Activated CD4-positive, CD25-positive, alpha-beta regulatory T cell (primary cell): ENCODE measurements at regions not wholly inside any gene's neighbourhood (a gene's known extent, or its start where the extent isn't known, plus 50 kb on each side); places are given as distances from the start of the nearest gene placed in this dataset.

Experiments used
- DNase-seq, 4 experiments: peaks; one replicate each; lab custom pipeline; 2025; lab: John Stamatoyannopoulos, UW

DNA sequence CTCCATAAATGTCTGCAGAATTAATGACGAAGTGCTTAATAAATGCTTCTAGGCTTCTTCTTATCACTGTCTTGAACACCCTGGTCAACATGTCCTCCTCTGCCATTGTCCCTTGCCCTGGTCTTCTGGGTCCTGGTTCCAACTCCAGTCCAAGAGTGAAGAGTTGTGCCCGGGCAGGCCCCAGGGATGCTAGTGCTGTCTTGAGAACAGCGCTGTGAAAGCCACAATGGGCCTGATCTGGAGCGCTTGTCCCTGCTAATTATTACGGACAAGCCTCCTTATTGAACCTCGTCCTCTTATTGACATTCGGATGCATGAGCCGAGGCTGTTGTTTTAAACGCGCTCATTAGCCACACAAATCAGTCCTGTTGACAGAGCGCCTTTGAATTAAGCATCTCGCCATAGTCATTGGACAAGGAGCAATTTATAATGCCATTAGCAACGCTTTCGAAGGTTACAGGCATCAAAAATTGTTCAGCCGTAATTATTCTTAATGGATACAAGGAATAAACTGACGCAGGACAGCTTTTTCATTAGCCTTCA, 211.6 kb upstream of the POU3F1 start:
- DNase-seq: no peak

DNA sequence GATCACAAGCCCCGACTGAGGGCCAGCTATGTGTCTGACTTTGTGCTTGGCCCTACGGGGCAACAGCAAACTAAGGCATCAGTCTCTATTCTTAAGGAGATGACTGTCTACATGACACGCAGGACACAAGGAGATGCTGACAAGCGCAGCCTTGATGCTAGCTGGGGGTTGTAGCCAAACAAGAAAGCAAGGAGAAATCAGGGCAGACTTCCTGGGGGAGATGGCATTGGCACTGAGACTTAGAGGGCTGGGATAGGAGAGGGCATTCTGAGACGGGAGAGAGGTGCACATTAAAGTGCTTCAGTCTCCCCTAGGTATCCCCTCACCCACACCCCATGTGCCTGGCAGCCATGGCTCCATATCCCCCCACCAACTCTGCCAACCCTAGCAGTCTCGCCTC, 210.8 kb upstream of the POU3F1 start:
- DNase-seq: no peak

DNA sequence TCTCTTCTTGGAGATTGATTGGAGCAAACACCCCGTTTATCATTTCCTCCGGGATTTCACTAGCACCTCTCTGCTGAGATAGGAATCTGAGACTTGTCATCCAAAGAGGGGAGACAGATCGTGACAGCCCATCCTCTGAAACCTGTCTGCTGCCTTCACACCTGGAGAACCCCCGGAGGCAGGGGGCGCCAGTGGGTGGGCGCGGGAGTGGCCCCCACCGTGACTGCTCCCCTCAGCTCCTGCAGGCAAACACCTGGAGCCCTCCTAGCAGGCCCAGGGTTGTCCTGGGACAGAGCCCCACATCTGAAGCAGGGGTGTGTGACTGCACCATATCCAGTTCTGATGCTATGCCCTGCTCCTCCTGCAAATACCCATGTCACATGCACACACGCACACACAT, 209.5 kb upstream of the POU3F1 start:
- no peak for DNase-seq

DNA sequence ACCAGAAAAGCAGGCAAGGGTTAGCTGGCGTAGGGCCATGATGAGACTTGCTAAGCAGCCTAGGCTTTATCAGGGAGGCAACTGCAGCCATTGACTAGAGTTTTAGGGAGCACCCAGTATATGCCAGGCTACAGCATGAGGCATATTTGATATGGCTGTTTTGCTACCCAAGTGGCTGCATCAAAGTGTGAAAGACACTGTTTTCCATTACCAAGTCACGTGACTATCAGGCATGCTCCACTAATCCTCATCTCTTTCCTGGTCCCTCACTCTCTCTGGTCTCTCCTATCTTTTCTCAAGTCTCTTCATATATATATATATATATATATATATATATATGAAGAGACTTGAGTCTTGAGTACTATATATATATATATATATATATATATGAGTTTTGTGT, 206.7 kb upstream of the POU3F1 start:
- DNase-seq: no peak

DNA sequence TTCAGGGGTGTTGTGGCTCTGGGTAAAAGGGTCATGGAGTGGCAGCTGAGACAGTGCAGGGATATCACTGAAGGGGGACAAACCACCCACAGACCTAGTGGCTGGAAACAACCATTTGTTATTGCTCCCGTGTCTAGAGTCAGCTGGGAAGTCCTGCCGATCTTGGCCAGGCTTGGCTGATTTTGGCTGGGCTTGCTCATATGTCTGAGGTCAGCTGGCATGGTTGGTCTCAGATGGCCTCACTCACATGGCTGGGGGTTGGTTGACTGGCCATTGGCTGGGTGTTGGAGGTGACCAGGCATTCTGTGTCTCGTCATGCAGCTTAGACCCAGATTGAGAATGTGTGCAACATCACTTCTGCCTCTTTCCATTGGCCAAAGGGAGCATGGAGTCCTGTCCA, 203.8 kb upstream of the POU3F1 start:
- no peak for DNase-seq

DNA sequence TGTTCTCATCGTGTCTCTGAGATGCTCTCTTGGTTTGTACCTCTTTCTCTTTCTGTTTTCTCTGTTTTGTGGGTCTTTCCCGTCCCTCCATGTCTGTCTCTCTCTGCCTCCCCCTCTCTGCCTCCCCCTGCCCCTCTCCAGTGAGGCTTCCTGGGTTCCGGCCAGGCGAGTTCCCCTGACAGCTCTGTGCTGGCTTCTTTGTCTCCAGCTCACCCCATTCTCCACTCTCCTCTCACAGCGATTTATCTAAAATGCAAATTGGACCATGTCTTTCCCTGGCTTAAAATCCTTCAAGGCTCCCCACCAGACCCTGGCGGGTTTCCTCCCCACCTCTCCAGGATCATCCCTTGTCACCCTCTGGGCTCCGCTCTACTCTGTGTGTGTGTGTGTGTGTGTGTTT, 202.4 kb upstream of the POU3F1 start:
- DNase-seq: no peak

DNA sequence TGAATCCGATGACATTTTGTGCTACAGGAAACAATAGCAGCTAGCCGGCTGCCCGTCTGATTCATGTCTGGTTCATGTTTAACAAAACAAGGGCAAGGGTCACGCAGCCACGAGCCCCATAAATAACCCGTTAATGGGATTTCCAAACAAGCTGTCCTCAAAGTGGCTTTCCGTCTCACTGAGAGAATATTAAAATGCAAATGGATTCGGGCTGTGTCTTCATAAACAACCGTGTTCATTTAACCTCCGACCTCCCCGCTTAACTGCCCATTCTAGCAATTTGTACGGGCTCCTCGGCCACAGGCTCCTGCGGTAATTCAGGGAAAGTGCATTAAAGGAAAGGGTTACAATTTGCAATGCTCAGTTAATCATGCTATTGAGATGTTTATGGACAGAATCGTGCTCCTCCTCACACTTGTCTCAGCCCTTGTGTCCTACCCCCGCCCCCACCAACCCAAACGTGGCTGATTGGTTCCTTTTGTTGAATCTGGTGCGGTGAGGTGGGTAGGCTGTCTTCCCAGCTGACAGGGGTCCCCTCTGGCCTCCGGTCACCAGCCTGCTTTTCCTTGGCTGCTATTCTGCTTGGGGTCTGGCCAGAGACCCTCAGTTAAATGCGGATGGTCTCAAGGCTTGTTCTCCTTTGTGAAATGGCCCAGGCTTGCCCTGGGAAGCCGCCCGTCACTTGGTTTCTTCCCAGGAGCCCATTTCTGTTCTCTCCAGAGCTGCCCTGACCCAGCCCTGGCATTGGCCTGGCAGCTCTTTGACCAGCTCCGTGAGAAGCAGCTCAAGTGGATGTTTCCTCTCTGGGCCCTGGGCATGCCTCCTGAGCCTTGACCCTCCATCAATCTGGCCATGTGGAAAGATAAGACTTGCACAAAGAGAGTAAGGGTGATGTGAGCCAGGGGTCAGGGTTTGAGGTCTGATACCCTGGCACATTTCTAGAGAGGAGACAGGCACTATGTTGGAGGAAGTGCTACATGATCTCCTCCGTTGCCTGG, 200.7 kb upstream of the POU3F1 start:
- no peak for DNase-seq

DNA sequence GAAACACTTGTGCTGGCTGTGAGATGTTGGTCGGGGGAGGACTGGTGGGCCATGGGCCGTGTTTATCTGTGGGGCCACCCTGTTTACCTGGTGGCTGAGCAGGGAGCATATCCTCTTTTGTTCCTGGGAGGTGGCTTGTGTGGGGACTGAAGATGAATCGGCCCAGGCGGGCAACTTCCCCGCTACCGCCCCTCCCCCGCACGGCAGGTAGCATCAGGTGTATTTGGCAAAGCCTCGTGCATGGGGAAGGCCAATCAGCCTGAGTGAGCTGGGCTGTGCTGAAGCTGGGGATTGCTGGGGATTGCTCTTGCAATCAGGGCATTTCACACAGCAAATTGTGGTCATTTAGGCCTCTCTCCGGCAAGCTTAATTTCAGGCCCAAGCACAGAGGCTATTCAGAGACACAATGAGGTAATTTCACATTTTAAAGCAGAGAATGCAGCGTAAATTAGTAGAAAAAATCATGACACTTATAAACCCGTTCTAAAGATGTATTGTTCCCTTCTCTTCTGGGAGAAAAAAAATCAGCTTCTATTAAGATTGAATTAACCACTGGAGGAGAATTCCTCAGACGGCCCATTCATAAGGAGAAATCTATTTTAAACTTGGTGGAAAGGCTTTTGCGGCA, 197.7 kb upstream of the POU3F1 start:
- DNase-seq: no peak

DNA sequence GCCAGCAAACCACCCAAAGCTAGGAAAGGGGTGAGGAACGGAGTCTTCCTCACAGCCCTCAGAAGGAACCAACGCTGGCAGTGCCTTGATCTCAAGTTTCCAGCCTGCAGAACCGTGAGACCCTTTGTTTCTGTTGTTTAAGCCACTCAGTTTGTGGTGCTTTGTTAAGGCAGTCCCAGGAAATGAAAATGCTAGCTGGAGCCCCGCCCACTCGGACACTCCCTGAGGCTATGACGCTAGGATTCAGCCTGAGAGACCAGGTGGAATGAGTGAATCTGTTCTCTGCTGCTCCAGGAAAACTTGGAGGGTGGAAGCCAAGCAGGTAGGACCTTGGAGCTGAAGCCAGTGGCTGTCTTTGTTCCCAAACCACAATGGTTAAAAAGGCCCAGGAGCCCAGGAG, 196.5 kb upstream of the POU3F1 start:
- DNase-seq: no peak

DNA sequence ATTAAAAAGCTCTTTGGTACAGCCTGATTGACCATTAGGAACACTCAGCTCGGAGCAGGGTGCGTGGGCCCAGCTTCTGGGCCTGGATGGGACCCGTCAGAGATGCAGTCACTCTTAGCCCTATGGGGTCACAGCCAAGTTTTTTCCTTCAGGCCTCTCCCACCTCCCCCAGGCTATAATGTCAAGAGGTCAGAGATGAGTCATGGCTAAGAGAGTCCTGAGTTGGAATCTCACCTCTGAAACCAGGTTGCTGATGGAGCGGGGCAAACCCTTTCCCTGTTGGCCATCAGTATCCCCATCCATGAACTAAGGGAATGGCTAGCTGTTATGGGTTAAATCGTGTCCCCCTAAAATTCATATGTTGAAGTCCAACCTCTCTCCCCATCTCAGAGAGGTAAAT, 195.9 kb upstream of the POU3F1 start:
- no peak for DNase-seq

DNA sequence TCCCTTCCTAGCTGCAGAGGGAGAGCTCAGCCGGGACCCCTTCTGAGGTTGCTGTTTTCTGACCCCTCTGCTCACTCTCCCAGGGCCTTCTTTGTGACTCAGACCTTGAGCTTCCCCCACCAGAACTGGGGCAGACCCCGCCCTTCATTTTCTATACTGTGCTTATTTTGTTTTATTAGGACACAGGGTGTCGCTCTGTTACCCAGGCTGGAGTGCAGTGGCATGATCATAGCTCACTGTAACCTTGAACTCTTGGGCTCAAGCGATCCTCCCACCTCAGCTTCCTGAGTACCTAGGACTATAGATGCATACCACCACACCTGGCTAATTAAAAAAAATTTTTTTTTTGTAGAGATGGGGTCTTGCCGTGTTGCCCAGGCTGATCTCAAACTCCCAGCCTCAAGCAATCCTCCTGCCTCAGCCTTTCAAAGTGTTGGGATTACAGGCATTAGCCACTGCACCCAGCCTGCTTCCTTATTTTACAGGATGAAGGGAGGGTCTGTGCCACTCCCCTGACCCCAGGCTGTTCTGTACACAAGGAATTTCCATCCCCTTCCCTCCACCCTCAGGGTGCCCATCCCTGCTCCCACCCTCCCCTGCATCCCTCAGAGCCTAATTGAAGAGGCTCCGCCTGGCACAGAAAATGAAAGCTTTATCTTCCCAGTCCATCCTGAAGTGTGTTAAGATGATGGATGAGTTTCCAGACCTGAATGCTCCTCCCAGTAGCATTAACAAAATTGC, 195.2 kb upstream of the POU3F1 start:
- DNase-seq: no peak

DNA sequence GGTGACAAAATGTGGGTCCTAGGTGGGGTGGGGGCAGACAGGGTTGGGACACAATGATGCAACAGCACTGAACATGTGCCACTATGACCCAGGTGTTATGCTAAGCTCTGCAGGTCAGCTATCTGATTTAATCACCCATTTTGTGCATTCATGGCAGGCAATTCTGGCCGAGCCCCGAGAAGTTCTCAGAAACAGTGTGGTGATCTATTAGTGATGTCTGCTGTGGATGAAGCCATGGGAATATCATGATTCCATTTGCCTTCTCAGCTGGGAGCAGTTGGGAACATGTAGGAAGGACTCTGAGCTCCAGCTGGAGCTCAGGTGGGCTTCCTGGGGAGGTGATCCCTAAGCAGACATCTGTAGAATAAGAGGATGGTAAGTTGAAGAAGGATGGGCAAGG, 194.0 kb upstream of the POU3F1 start:
- no peak for DNase-seq

DNA sequence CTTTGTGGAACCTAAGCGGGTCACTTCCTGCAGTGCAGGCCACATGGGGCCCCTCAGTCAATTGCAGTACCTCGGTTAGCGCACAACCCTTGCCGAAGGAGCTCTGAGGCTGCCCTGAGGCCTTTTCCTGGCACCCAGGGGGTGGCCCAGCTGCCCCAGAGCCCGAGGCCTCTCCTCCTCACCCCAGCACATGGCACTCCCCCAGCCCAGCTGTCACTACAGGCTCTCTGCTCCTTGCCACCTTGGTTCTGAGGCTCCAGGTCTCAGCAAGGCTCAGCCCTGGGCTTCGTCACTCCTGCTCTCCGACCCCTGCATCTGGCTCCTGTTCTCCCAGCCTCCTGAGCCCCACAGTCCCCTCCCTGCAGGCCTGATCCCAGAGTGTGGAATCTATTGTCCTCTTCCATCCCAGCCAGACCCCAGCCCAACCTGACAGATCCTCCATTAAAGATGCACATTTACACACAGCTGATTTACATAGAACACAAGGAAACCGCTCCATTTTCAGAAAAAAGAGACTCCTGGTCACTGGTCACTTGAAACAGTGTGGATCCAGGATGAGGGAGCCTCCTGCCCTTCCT, 192.8 kb upstream of the POU3F1 start:
- DNase-seq: no peak

DNA sequence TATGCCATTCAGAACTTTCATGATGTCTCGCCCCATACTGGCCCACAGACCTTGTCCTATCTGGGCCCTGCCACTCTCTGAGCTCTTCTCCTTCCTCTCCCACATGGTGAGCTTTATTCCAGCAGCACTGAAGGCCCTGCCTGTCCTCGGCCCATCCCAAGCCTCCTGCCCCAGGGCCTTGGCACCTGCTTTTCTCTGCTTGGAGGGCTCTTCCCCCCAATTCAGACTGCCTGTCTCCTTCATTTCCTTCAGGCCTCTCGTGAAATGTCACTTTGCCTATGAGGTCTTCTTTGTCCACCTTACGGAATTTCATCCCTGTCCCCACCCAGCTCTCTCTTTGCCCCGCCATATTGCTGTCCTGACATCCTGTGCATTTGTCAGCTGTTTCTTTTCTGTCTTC, 191.7 kb upstream of the POU3F1 start:
- no peak for DNase-seq

DNA sequence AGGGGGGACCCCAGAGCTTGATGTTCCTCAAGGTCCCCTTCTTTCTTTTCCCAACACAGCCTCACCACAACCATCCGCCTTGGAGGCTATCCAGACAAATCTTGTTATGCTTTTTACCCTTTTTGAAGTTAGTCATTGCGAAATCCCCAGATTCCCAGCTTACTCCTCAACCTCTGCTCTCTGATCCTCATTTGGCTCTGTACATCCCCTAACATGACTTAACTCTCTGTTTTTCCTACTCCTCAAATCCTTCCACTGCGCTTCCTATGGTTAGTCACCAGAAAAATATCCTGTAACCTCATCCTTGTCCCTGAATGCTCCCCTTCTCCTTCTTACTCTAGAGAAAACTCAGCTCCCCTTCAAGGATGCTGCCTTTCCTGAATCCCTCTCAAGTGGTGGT, 189.1 kb upstream of the POU3F1 start:
- DNase-seq: no peak

DNA sequence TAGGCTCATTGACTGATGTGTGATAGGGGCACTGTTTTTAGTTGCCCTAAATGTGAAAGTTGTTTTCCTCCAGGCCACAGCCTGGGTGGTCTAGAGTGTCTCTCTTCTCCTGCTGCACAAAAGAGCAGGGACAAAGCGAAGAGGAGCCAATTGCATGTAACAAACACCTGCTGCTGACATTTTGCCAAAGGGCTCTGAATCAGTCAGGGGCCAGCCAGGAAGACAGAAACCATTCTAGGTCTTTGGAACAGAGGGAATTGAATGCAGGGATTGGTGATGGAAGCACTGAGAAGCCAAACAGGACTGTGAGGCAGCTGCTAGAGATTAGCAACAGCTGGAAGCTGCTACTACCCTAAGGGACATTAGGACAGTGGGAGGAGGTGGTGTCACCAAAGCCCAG, 185.3 kb upstream of the POU3F1 start:
- DNase-seq: no peak

DNA sequence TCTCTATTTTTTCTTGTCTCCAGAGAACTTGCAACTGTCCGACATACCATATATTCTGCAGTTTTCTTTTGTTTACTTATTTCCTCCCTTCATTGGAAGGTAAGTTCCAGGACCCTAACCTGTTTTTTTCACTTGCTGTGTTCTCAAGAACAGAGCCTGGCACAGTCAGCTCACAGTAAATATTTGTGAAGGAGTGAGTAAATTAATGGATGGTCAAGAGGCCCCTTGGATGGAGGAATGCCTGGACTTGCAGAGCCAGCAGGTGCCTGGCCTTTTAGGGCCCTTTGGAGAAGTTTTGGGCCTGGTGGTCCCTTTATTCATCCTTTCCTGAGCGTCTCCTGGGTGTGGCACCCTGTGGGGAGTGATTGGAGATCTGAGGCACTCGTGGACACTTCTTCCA, 182.1 kb upstream of the POU3F1 start:
- no peak for DNase-seq

DNA sequence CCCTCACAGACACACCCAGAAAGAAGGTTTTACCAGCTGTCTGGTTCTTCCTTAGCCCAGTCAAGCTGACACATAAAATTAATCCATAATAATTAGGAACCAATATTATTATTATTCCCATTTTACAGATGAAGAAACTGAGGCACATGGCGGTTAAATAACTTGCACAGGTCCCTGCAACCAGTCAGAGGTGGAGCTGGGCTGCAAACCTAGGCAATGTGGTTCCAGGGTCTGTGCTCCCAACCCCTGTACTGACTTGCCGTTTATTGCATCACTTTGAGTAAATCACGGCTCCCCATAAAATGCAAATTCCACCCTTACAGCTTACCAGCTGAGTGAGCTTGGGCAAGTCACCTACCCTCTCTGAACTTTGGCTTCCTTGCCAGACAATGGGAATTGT, 179.2 kb upstream of the POU3F1 start:
- DNase-seq: no peak

DNA sequence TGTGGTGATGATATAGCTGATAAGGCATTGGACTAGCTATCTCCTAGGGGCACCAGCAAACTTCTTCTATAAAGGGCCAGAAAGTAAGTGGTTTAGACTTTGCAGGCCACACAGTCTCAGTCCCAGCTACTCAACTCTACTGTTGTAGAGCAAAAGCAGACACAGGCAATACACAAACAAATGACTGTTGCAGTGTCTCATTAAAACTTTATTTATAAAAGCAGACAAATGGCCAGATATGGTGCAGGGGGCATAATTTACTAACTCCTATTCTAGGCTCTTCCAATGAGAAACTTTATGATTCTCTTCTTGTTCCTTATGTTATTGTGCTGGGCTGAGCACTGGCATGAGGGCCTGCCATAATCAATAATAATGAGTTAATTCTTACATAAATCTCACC, 176.8 kb upstream of the POU3F1 start:
- DNase-seq: no peak

DNA sequence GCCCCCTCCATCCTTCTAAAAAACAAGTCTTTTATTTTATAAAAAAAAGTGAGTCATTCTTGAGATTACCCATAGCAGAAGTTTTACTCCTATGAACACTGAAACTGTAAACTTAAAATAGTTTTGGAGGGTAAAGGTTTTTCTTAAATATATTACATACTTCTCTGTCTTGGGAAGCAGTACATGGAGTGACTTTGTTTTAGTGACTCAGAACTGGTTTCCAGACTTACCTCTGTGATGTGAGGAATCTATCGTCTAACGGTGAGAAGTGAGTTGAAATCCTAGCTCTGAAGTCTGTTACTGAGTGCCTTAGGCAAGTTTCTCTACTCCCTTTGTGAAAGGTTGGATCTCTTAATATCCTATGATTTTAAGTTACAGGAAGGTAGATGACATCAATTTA, 176.3 kb upstream of the POU3F1 start:
- no peak for DNase-seq

DNA sequence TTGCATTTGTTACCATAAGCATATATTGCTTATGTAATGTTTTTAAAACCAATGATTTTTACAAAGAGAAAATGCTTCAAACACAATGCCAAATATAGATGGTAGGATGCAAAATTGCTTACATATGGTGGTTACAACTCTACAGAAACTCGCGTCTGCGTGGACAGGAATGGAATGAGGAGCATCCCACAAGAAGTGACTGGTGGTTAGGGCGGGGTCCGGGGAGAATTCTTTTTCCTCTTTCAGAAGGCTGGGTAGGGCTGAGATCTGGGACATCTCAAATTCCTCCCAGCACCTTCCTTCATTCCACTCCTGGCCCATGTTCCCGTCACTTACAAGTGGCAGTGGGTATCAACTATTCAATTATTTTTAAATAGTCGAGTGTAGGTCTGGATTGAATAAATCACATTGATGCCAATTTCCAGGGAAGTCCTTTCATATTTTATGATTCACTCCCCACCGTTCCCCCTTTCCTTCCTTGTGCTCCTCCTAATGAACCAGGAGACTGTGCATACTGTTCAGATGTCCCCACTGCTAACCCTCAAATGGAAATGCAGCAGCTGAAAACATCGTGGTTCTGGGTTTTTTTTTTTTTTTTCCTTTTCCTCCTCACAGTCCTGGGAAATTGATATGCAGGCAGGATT, 174.5 kb upstream of the POU3F1 start:
- DNase-seq: no peak

DNA sequence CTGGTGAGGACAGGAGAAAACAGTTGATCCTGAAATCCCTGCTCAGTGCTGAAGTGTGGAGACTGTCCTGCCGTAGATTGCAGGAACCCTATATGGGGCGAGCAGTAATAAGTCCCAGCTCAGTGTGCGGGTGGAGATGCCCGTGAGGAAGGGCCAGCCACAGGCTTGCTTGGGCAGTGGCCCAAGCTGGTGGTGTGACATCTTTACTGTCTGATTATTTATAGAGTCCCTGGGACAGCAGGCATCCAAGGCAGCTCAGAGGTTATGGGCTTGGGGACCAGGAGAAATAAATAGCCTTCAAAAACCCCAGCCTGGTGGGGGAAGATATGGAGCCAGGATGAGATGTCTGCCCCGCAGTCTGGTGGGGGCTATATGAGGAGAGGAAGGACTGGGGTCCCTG, 170.7 kb upstream of the POU3F1 start:
- no peak for DNase-seq
